ENCODE measurements at regions not wholly inside any gene's neighbourhood (a gene's known extent, or its start where the extent isn't known, plus 50 kb on each side); places are given as distances from the start of the nearest gene placed in this dataset.
"Not testable (repeated sequence)": the region's sequence is repeated elsewhere in the genome, so short reads cannot be mapped to it uniquely, and the experiment has no call there.

DNA sequence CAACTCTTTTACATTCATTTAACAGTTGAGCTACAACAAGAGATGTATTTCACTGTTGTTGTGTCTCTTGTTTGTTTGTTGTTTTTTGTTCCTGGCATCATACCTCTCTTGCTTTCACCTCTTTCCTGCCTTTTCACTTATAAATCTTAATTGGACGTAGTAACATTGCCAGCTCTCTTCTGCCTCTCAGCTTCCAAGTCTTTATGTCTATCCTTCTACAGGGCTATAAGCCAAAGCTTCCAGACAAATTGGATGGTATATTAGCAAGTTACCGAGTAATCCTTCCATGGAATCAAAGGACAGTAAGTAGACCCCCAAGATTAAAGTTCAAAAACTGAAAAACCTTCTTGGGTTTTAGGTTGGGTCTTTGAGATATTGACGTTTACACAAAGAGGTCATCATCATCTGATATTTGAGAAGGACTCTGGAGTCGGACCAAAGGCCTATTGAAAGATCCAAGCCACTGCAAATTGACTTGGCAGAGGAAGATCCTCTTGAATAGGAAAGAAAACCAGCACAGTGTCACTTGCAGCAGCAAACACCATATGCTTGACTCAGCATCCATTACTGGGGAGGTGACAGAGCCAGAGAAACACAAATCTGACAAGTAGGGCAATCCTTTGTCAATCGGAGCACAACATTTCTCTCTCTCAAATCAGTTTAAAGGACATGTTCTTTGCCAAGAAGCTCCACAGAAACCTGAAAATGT is 648.5 kb upstream of the NR2F2 start:
- no peak for DNase-seq

DNA sequence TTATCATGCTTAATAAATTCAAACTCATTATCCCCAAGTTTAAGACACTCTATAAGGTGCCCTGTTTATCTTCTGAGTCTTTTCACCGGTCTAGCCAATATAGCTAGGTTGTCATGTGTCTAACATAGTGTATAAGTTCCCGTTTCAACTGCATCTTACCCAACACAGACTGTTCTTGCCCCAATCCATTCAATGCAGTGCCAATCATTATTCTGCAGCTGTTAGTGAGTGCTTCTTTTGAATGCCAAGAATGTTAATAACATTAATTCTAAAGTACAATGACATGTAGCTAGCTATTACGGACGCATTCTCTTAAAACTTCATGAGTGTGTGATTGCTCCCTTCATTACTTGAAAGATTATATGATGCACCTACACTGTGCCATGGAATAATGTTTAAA is 646.4 kb upstream of the NR2F2 start:
- no peak for DNase-seq

DNA sequence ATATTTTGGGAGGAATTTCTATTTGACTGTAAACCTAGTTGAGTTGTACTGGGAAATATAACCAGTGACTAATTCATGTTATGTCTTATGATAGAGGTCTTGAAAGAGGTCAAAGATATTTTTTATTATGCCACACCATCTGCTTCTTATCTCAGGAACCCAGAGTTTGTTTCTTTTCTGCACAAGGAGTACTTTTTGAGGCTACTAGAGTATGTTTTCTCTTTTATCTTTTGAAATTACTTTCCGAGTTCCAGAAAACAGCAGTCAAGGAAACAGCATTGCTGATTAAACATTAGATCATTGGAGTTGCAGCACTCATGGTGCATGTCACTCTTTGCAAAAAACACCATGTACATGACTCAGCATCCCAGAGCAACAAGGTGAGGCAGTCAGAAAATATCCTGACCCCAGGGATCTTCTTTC is 645.8 kb upstream of the NR2F2 start:
- DNase-seq: no peak

DNA sequence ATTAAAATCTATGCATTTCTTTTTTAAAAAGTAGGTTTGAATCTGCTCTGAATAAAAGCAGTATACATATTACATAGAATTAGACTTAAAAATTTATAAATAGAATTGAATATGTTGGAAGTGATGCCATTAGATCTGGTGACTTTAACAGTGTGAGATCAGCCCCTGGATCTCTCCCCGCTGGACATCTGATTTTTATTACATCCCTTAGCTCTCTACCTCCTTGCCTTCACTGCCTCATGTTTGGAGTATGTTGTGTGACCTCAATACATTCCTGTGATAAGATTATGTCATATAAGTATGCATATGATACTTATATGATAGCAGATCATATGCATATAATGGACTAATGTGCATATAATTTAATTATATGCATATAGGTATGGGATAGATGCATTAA is 643.4 kb upstream of the NR2F2 start:
- no peak for DNase-seq

DNA sequence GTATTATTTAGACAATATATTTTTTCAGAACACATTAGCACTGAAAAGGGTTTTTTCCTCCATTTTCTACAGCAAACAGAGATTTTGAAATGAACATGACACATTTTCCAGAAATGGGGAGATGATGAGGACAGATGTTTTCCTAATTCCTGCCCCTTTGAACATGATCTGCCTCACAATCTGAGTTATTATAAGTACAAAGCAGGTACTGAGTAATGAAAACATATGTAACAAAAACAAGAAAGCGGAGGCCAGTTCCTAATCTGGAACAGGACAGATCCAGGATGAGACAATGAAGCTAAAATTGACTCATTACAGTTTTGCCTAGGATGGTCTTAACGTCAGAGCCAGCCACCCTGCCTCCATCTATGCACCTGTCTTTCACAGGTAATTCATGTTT is 642.8 kb upstream of the NR2F2 start:
- DNase-seq: no peak

DNA sequence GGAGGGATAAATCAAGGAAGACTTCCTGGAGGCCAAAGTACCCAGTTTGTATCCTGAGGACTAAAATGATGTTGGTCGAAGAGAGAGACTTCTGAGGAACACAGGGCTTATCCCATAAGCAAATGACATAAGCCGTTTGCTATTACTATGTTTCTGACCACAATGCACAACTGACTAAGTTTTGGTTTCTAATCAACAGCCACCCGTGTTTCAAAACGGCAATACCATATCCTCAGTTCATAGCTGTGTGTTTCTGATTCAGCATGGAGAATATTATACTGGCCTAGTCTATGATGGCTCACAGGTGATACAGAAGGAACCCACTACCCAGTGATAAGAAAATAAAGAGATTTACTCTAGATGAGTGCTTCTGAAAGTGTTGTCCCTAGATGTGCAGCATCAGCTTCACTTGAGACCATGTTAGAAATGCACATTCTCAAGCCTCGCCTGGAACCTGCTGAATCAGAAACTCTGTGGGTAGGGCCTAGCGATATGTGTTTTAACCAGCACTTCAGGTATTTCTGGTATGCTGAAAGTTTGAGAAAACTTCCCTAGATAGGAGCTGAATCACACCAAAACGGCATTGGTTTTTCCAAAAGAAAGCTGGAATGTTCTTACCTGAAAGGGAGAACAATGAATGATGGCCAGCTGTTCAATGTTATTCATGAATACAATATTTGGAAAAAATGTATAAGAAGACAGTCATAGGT is 639.7 kb upstream of the NR2F2 start:
- no peak for DNase-seq

DNA sequence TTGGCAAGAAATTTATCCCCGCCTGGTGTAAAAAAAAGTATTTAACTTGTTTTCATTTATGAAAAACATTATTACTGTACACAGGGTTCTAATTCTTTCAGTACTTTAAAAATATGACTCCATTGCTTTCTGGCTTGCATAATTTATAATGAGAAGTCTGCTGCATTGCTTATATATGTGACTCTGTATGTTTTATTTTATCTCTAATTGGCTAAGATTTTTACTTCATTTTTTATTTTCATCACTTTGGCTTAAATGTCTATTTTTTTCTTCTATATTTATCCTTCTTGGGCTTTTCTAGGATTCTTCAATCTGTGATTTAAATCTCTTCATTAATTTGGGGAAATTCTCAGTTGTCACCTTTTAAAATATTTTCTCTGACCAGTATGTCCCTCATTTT is 636.6 kb upstream of the NR2F2 start:
- DNase-seq: no peak

DNA sequence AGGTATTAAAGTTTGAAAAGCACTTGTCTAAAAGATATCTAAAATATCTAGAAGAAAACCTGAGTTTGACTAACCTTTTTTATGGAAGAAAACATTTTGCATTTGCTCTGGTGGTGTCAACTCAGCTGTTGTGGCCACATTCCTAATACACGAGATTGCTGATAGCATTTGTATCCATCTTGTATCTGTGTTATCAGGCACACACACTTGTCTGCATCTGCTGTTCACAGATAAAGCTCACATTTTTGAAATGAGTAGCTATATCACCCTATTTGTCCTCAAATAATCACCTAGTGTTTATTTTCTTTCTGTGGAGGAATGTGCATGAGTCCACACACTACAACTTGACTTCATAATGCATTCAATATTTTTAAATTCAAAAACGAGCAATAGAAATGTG is 632.3 kb upstream of the NR2F2 start:
- no peak for DNase-seq

DNA sequence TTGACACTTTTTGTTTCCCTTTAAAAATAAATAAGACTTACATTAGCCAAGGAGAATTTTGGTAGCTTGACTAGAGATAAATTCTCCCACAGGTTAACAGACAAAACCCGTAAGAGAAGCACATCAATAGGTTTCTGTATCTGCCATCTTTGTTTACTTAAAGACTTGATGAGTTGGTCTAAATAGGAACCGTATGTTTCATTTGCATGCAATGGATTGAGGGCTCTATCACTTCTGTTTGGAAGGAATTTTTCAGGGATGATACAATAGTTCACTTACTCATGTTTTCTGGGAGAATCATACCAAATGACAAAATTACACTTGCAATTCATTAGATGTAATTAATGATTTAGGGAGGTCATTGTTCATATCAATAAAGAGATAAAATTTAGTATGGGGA is 631.5 kb upstream of the NR2F2 start:
- DNase-seq: no peak

DNA sequence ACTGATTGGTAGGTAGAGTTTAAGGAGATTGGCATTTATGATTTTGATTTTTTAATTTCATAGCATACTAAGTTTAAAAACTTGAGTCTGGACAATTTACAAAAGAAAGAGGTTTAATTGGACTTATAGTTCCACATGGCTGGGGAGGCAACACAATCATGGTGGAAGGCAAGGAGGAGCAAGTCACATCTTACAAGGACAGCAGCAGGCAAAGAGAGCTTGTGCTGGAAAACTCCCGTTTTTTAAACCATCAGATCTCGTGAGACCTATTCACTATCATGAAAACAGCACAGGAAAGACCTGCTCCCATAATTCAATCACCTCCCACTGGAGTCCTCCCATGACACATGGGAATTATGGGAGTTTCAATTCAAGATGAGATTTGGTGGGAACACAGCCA is 630.9 kb upstream of the NR2F2 start:
- DNase-seq: no peak

DNA sequence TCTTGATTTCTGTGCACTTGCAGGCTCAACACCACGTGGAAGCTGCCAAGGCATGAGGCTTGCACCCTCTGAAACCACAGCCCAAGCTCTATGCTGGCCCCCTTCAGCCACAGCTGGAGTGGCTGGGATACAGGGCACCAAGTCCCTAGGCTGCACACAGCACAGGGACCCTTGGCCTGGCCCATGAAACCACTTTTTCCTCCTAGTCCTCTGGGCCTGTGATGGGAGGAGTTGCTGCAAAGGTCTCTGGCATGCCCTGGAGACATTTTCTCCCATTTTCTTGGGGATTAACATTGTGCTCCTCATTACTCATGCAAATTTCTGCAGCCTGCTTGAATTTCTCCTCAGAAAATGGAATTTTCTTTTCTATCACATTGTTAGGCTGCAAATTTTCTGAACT is 629.8 kb upstream of the NR2F2 start:
- DNase-seq: not testable (repeated sequence)

DNA sequence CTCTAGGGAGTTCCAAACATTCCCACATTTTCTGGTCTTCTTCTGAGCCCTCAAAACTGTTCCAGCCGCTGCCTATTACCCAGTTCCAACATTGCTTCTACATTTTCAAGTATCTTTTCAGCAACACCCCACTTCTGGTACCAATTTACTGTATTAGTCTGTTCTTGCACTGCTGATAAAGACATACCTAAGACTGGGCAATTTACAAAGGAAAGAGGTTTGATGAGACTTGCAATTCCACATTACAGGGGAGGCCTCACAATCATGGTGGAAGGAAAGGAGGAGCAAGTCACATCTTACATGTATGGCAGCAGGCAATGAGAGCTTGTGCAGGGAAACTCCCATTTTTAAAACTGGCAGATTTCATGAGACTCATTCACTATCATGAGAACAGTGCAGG is 629.1 kb upstream of the NR2F2 start:
- DNase-seq: no peak

DNA sequence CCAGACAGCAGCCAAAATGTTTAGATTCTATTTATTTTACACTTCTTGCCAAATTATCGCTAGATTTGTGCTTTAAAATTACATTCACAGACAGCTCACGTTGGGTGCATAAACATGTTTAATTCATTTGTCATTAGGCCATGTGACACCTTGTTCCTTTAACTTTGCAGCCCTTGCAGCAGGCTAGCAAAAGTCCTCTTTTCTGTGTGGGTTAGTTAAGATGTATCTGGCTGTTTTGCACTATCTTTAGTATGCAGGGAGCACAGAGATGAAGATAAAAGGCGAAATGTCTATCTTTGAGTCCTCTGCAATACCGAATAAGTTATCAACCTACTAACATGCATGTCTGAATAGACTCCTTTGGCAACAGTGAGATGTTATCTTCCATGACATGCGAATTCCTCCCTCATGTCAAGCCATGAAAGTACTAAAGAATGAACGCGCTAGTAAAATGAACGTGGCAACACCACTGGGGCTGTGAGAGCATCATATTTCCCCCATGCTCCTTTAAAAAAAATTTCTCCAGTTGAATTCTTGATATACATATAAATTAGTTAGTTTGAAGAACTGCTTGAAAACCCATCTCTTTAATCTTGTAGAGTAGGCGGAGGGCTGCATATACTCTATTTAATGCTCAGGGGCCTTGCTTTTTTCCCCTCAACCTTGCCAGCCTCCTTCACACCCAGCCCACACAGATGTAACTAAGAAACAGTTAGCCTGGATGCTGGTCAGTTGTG is 620.4 kb upstream of the NR2F2 start:
- no peak for DNase-seq

DNA sequence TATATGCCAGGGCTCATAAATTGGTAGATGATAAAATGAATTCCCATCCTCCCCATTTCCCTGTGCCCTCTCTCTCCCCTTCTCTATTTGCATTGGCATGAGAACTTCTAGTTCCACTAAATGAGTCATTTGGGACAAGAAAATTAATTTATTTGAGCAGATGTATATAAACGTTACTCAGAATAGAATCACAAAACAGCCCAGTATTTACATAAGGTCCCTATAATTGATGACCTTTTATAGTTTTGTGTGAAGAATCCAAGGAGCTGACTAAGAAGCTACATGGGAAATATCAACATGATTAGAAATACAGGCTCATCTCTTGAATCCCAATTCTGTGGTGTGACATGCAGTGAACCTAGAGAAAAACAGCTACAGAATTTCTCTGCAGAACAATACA is 617.7 kb upstream of the NR2F2 start:
- no peak for DNase-seq

DNA sequence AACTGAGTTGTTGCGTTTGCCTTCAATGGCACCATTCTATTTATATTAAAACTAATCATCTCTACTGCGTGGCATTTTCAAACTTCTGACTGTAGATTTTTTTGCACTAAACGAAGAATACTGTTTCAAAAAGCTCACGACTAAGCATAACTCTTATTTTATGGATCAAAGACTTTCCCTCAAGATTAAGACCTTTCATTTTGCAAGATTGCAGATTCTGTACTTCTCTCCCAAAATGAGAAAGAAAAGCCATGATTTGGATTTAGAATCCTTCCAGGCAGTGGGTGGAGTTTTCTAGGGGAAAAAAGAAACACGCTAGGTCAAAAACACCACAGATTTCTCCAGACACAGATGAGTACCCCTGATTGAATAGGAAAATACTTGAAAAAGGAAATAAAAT is 617.2 kb upstream of the NR2F2 start:
- no peak for DNase-seq

DNA sequence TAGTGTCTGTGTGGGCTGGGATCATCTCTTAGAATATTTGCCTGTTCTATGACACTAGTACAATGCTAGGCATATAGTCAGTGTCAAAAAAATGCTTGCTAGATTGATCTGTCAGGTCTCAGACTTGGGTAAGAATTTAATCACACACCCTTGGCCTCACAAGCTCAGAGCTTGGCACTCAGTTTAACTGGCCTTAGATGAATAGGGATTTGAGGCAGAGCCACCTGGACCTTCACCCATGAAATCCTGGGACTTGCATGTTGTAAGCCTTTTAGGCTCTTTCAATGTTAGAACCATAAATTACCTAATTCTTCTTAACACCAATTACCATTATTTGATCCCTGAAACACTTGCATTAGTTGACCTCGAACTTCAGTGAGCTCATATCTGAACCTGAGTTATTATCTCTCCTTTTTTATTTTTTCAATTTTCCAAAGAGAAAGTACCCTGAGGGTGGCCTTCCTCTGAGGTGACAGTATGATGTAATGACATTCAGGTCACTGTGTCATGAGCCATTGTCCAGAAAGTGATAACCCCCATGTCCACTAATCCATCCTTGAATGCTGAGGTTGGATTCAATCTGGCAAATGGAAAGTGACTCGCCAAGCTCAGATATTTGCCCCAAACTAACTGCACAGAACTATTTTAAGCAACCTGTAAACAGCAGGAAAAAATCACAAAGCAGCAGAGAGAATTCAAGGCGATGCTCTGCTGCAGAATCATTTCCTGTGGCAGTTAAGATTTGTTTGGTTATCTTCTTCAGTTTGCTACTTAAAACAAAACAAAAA is 615.2 kb upstream of the NR2F2 start:
- DNase-seq: no peak

DNA sequence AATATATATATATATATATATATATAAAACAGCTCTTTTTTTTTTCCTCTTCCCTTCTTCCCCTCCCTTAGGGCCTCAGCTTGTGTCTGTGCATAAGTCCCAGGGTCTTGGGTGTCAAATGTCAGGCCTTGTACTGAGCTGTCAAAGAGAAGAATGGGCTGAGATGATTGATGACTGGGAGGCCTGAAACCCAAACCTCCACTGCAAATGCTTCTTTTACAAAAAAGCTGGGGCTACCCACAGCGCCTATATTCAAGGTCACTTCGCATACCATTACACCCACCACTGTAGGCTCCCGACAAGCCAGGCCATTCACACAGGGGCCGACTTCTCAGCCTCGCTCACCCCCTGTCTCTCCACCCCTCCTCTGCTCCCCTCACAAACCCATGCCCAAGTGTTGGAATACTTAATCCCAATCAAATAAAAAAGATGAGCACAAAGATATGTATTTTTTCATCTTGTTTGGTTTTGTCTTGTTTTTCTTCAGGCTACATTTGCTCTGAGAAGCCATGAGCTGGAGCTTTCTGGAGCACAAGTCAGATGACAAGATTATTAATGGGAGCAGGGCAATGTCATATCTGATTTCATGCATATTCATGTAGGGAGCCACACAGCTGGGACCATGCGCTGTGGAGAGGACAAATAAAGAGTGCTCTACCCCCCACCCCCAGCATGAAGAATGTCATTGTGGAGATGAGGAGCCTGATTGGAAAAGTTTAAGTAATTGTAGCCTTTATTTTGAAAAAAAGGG is 614.4 kb upstream of the NR2F2 start:
- no peak for DNase-seq

DNA sequence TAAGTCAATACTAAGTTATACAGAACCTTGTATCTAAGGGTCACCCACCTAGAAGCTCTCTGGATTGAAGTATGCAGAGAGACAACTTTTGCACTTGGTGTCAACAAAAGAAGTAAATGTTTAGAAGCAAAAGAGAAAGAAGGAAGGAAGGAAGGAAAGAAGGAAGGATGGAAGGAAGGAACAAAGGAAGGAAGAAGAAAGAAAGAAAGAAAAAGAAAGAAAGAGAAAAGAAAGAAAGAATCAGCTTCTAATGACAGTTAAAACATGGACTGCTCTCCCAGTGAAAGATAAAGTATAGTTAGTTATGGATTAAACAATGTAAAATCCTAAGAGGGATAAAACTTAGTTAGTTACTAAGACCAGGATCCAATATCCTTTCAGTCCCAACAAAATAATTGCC is 613.8 kb upstream of the NR2F2 start:
- DNase-seq: no peak

DNA sequence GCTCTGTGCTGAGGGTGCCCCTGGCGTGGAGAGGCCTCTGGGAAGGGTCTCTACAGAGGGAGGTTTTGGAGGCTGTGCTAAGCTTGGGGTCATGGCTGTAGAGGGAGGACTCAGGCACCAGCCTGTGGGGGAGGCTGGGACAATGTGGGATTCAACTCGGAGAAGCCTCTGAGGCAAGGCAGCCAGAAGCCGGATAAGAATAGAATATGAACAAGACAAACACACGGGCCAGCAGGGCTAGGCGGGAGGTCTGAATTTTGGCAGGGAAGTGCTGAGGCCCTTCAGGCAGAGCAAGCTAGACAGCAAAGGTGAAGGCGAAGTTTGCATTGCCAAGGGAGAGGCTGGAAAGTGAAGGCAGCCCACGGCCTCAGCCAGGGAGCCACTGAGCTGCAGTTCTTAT is 612.1 kb upstream of the NR2F2 start:
- no peak for DNase-seq

DNA sequence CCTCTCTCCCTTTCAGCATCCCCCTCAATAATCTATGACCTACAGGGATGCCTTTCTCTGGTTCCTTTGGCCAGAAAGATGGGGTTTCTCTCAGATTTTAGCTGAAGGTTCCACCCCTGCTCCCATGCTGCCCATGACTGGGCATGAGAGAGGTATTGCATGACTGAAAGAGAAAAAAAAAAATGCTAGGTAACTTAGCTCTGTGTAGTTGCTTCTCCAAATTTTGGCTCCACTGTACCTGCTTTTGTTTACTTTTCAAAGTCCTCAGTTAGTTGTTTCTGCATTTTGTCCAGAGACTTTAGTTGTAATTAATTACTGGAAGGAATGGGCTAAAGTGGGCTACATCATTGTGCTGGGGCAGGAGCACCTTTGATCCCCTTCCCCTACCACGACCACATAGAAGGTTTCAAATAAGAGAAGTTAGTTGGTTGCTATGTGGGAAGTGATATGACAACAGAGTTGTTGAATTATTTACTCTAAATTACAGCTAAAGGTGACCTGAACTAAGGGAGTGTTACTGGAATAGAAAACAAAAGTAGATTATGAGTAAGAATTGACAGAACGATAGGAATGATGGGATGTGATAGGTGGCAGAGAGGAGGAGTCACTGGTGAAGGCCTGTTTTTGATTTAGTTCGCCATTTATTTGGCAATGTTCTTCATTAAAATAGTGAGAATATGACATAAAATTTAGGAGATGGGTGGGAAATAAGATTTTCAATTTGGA is 605.4 kb upstream of the NR2F2 start:
- DNase-seq: no peak

DNA sequence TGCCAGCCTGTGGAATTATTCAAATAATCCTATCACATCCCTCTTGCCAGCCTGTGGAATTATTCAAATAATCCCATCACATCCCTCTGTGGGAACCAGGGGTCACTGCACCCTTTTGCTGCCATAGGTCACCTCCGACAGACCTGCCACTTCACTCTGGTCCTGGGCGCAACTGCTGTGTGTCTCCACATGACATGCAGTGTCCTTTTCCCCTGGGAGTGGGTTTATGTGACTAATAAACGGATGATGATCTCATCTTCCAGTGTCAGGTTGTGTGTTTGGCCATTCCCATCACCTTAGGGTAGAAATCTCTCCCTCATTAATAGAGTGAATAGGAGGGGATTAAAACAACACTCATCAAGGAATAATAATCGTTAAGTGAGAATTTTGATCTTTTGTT is 603.6 kb upstream of the NR2F2 start:
- no peak for DNase-seq

DNA sequence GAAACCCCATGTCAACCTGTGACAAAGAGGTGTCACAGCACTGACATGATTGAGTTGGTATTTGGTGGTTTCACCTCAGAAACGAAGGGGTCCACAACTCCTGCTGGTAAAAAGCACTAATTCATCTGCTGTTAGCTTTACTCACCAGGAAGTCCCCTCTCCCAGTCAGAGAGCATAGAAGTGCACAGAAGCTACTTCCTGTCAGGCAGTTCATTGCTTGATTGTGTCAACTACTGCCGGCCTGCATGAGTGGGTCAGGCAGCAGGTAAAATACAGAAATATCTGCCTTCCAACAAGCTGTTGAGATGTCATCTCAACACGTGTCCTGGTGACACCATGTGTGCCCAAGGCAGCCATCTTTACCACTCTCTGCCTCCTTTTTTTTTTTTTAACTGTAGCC is 596.6 kb upstream of the NR2F2 start:
- no peak for DNase-seq

Measured in NCI-H2029 (cell line).